Ishikawa (cell line): ENCODE measurements at regions not wholly inside any gene's neighbourhood (a gene's known extent, or its start where the extent isn't known, plus 50 kb on each side); places are given as distances from the start of the nearest gene placed in this dataset.

Experiments used
- EP300 ChIP-seq: IDR thresholded peaks from 2 replicates; pipeline ENCODE4 v1.6.1; 2012; ENCODE audit warnings: borderline replicate concordance
- RAD21 ChIP-seq: IDR thresholded peaks from 2 replicates; pipeline ENCODE4 v1.6.1; 2012; ENCODE audit warnings: low read depth
- REST ChIP-seq: IDR thresholded peaks from 2 replicates; pipeline ENCODE4 v1.6.1; 2012; ENCODE audit warnings: low read depth, mild to moderate bottlenecking
- TAF1 ChIP-seq: IDR thresholded peaks from 2 replicates; pipeline ENCODE4 v1.6.1; 2012; ENCODE audit warnings: low read depth, mild to moderate bottlenecking
- TEAD4 ChIP-seq: IDR thresholded peaks from 2 replicates; pipeline ENCODE4 v1.6.1; 2012

GRCh38 chr4:52251864-52252263, 200.8 kb downstream of the SPATA18 start:
- TF ChIP-seq TAF1 (no peak), REST (no peak), TEAD4 (no peak), EP300 (no peak), RAD21 (no peak)
